ENCODE measurements at regions not wholly inside any gene's neighbourhood (a gene's known extent, or its start where the extent isn't known, plus 50 kb on each side); places are given as distances from the start of the nearest gene placed in this dataset.

DNA sequence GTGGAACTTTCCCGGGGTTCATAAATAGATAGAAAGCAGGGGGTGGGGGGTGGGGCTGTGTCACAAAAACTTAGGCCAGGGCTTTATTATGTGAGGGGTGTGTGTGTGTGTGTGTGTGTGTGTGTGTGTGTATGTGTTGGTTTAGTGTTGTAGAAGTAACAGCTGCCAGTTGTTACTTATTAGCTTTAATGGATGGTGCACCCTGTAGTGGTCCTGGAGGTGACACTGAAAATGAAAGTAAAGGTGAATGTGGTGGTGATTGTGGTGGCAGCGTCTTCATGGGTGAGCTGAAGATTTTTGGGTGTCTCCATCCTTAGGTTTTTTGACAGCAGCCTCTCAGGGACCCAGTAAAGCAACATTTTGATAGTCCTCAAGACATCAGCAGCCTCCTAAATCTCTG, 449.9 kb downstream of the PDCD6IP start:
- Histone ChIP-seq H3K27me3 (ENCODE audit: insufficient read depth, low read depth, low read length) (no peaks in the 10 kb centered on the region), H3K4me2 (ENCODE audit: low read length) (no peak overlapping the region), H3K27ac (ENCODE audit: low read length) (no peak overlapping the region), H3K36me3 (ENCODE audit: insufficient read depth, low read length) (no peaks in the 10 kb centered on the region), H3K9me2 (ENCODE audit: insufficient read depth, low read length) (no peaks in the 10 kb centered on the region), H3K4me3 (ENCODE audit: low read length) (no peak overlapping the region), H3K79me2 (replicated peaks; ENCODE audit: insufficient read depth, low read length) (no peaks in the 10 kb centered on the region), H3K9me3 (ENCODE audit: low read length) (no peaks in the 10 kb centered on the region), H2AFZ (ENCODE audit: low read depth, low read length) (no peak overlapping the region), H3K9ac (ENCODE audit: low read length) (no peak overlapping the region), H4K20me1 (ENCODE audit: insufficient read depth) (no peaks in the 10 kb centered on the region), H3F3A (ENCODE audit: insufficient read depth, low read length, poor library complexity, severe bottlenecking) (no peaks in the 10 kb centered on the region)
- TF ChIP-seq, protein P1, sequence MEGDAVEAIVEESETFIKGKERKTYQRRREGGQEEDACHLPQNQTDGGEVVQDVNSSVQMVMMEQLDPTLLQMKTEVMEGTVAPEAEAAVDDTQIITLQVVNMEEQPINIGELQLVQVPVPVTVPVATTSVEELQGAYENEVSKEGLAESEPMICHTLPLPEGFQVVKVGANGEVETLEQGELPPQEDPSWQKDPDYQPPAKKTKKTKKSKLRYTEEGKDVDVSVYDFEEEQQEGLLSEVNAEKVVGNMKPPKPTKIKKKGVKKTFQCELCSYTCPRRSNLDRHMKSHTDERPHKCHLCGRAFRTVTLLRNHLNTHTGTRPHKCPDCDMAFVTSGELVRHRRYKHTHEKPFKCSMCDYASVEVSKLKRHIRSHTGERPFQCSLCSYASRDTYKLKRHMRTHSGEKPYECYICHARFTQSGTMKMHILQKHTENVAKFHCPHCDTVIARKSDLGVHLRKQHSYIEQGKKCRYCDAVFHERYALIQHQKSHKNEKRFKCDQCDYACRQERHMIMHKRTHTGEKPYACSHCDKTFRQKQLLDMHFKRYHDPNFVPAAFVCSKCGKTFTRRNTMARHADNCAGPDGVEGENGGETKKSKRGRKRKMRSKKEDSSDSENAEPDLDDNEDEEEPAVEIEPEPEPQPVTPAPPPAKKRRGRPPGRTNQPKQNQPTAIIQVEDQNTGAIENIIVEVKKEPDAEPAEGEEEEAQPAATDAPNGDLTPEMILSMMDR (IDR thresholded peaks at IDR 0.05; ENCODE audit: poor library complexity, severe bottlenecking) = no peak

DNA sequence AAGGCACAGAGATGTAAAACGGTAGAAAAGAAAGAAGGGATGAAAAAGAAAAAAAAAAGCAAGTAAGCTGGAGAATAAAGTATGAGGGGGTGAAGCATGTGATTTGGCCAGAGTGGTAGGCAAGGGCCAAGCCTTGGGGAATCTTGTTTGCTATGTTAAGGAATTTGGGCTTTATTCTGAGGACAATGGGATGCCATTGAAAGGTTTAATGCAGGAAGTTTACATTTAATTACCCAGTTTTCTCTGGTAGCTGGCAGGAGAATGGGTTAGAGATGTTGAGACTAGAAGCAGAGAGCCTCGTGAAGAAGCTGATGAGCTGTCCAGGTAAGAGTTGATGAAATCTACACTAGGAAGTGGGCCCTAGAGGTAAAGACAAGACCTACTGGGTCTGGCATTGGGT, 455.9 kb downstream of the PDCD6IP start:
- no peaks in the 10 kb centered on the region for H3F3A ChIP-seq (ENCODE audit: insufficient read depth, low read length, poor library complexity, severe bottlenecking)
- H3K4me2 ChIP-seq (ENCODE audit: low read length) = no peak overlapping the region
- H4K20me1 ChIP-seq (ENCODE audit: insufficient read depth) = no peaks in the 10 kb centered on the region
- H2AFZ ChIP-seq (ENCODE audit: low read depth, low read length) = no peak overlapping the region
- H3K27me3 ChIP-seq (ENCODE audit: insufficient read depth, low read depth, low read length) = no peaks in the 10 kb centered on the region
- H3K27ac ChIP-seq (ENCODE audit: low read length) = no peak overlapping the region
- TF ChIP-seq, protein P1 (IDR thresholded peaks at IDR 0.05; ENCODE audit: poor library complexity, severe bottlenecking) = no peak
- TF ChIP-seq, protein P2, sequence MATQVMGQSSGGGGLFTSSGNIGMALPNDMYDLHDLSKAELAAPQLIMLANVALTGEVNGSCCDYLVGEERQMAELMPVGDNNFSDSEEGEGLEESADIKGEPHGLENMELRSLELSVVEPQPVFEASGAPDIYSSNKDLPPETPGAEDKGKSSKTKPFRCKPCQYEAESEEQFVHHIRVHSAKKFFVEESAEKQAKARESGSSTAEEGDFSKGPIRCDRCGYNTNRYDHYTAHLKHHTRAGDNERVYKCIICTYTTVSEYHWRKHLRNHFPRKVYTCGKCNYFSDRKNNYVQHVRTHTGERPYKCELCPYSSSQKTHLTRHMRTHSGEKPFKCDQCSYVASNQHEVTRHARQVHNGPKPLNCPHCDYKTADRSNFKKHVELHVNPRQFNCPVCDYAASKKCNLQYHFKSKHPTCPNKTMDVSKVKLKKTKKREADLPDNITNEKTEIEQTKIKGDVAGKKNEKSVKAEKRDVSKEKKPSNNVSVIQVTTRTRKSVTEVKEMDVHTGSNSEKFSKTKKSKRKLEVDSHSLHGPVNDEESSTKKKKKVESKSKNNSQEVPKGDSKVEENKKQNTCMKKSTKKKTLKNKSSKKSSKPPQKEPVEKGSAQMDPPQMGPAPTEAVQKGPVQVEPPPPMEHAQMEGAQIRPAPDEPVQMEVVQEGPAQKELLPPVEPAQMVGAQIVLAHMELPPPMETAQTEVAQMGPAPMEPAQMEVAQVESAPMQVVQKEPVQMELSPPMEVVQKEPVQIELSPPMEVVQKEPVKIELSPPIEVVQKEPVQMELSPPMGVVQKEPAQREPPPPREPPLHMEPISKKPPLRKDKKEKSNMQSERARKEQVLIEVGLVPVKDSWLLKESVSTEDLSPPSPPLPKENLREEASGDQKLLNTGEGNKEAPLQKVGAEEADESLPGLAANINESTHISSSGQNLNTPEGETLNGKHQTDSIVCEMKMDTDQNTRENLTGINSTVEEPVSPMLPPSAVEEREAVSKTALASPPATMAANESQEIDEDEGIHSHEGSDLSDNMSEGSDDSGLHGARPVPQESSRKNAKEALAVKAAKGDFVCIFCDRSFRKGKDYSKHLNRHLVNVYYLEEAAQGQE (IDR thresholded peaks at IDR 0.05; ENCODE audit: borderline replicate concordance) = no peak
- TF ChIP-seq EP300 (conservative IDR thresholded peaks at IDR 0.05; ENCODE audit: poor library complexity, severe bottlenecking) (no peak), SMC3 (conservative IDR thresholded peaks at IDR 0.05; ENCODE audit: poor library complexity) (no peak), POLR2AphosphoS5 (IDR thresholded peaks at IDR 0.05) (no peak), EZH2 (IDR thresholded peaks at IDR 0.05; ENCODE audit: borderline replicate concordance, insufficient read depth, low read length, poor library complexity, severe bottlenecking) (no peak), RAD21 (conservative IDR thresholded peaks at IDR 0.05) (no peak), MXI1 (conservative IDR thresholded peaks at IDR 0.05; ENCODE audit: poor library complexity, severe bottlenecking) (no peak), TAF1 (IDR thresholded peaks at IDR 0.05; ENCODE audit: low read depth) (no peak)
- H3K36me3 ChIP-seq (ENCODE audit: insufficient read depth, low read length) = no peaks in the 10 kb centered on the region
- no peak overlapping the region for H3K4me3 ChIP-seq (ENCODE audit: low read length)
- no peaks in the 10 kb centered on the region for H3K9me3 ChIP-seq (ENCODE audit: low read length)
- H3K79me2 ChIP-seq (replicated peaks; ENCODE audit: insufficient read depth, low read length) = no peaks in the 10 kb centered on the region
- H3K9ac ChIP-seq (ENCODE audit: low read length) = no peak overlapping the region
- no peaks in the 10 kb centered on the region for H3K9me2 ChIP-seq (ENCODE audit: insufficient read depth, low read length)

Measured in neural cell (in vitro differentiated cells).